SU-DHL-6 (cell line): ENCODE measurements at regions not wholly inside any gene's neighbourhood (a gene's known extent, or its start where the extent isn't known, plus 50 kb on each side); places are given as distances from the start of the nearest gene placed in this dataset.
A peak's percentile ranks its signal among the peaks of the same experiment; 100 is the strongest.

ENCODE experiments used
- H2AFZ ChIP-seq: fragments of 200-600 bp; sonication (generic); 2 replicates; pipeline ENCODE4 v1.6.1; 2014; ENCODE audit warnings: low read depth, mild to moderate bottlenecking, moderate library complexity, mixed read lengths, antibody characterized with exemption, low read length; ENCODE audit not compliant: severe bottlenecking
- H3F3A ChIP-seq: fragments of 200-600 bp; shearing (Covaris generic); 2 replicates; pipeline ENCODE4 v1.6.0; 2016; ENCODE audit warnings: antibody characterized with exemption, mild to moderate bottlenecking; ENCODE audit not compliant: insufficient read depth
- H3K27ac ChIP-seq: fragments of 200-600 bp; sonication (generic); 2 replicates; pipeline ENCODE4 v1.5.1; 2016; ENCODE audit warnings: low read depth, mild to moderate bottlenecking, low read length, moderate library complexity, mixed read lengths
- H3K27me3 ChIP-seq: fragments of 200-600 bp; sonication (generic), shearing (Covaris generic); 2 replicates; pipeline ENCODE4 v1.6.0; 2014; ENCODE audit warnings: mild to moderate bottlenecking, low read length
- H3K36me3 ChIP-seq: fragments of 200-600 bp; sonication (generic); 2 replicates; pipeline ENCODE4 v1.6.1; 2014; ENCODE audit warnings: mild to moderate bottlenecking, low read length, mixed read lengths
- H3K4me2 ChIP-seq: fragments of 300-600, 200-600 bp; shearing (Covaris generic), sonication (generic); 2 replicates; pipeline ENCODE4 v1.6.0; 2014; ENCODE audit warnings: low read length, low read depth, mild to moderate bottlenecking; ENCODE audit not compliant: poor library complexity, severe bottlenecking
- H3K4me3 ChIP-seq: fragments of 200-600 bp; sonication (generic); 2 replicates; pipeline ENCODE4 v1.5.1; 2014; ENCODE audit warnings: antibody characterized with exemption, low read length, mild to moderate bottlenecking, mixed read lengths; ENCODE audit not compliant: insufficient read depth, poor library complexity, severe bottlenecking
- H3K79me2 ChIP-seq: fragments of 200-600 bp; sonication (generic); 2 replicates; pipeline ENCODE4 v1.6.1; 2014; ENCODE audit warnings: mild to moderate bottlenecking, low read length, moderate library complexity; ENCODE audit not compliant: insufficient read depth
- H3K9ac ChIP-seq: fragments of 200-600 bp; sonication (generic); 2 replicates; pipeline ENCODE4 v1.7.0; 2014; ENCODE audit warnings: mild to moderate bottlenecking, low read length
- H3K9me2 ChIP-seq: fragments of 200-600 bp; sonication (generic); replicated peaks from 2 replicates; pipeline ENCODE4 v1.6.1; 2014; ENCODE audit warnings: low read length; ENCODE audit not compliant: insufficient read depth
- H3K9me3 ChIP-seq: fragments of 200-600 bp; sonication (generic); 2 replicates; pipeline ENCODE4 v1.6.1; 2014; ENCODE audit warnings: low read length, mixed read lengths; ENCODE audit not compliant: insufficient read depth
- H4K20me1 ChIP-seq: fragments of 200-600 bp; sonication (generic); 2 replicates; pipeline ENCODE4 v1.6.1; 2014; ENCODE audit warnings: low read depth, mild to moderate bottlenecking, antibody characterized with exemption, low read length, moderate library complexity, mixed read lengths
- EZH2phosphoT487 ChIP-seq: fragments of 200-600 bp; sonication (generic), shearing (Covaris generic); conservative IDR thresholded peaks from 2 replicates; pipeline ENCODE4 v1.6.1; 2018; ENCODE audit warnings: mild to moderate bottlenecking, antibody characterized with exemption, low read length, moderate library complexity, mixed read lengths
- TF ChIP-seq, protein P1 (sequence below): fragments of 200-600 bp; sonication (generic); IDR thresholded peaks from one replicate; pipeline ENCODE4 v1.5.1; 2017; ENCODE audit warnings: antibody characterized with exemption, mild to moderate bottlenecking, low read length, moderate library complexity; ENCODE audit not compliant: insufficient read depth, poor library complexity, severe bottlenecking

- Histone ChIP-seq H3K27me3 (no peaks in the 10 kb centered on the region), H2AFZ (no peak overlapping the region), H4K20me1 (no peaks in the 10 kb centered on the region), H3K4me3 (no peak overlapping the region), H3K79me2 (no peaks in the 10 kb centered on the region), H3K36me3 (peaks cover 7% of the 10 kb centered on the region; the same call in 1 of the 2 replicates), H3K4me2 (no peak overlapping the region), H3K9ac (no peak overlapping the region), H3K9me2 (no peaks in the 10 kb centered on the region), H3F3A (no peaks in the 10 kb centered on the region), H3K27ac (no peak overlapping the region), H3K9me3 (peaks cover 9% of the 10 kb centered on the region; the same call in 1 of the 2 replicates)
- no peak for TF ChIP-seq EZH2phosphoT487
- TF ChIP-seq, protein P1, sequence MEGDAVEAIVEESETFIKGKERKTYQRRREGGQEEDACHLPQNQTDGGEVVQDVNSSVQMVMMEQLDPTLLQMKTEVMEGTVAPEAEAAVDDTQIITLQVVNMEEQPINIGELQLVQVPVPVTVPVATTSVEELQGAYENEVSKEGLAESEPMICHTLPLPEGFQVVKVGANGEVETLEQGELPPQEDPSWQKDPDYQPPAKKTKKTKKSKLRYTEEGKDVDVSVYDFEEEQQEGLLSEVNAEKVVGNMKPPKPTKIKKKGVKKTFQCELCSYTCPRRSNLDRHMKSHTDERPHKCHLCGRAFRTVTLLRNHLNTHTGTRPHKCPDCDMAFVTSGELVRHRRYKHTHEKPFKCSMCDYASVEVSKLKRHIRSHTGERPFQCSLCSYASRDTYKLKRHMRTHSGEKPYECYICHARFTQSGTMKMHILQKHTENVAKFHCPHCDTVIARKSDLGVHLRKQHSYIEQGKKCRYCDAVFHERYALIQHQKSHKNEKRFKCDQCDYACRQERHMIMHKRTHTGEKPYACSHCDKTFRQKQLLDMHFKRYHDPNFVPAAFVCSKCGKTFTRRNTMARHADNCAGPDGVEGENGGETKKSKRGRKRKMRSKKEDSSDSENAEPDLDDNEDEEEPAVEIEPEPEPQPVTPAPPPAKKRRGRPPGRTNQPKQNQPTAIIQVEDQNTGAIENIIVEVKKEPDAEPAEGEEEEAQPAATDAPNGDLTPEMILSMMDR = no peak
These were observed 83.1 kb upstream of the TP63 start for GRCh38 chr3:189548053-189548452.

GRCh38 chr3:189551007-189551406 lies 80.2 kb upstream of the TP63 start:
- Histone ChIP-seq H3F3A (no peaks in the 10 kb centered on the region), H3K36me3 (peaks cover 7% of the 10 kb centered on the region; the same call in 1 of the 2 replicates), H3K9me3 (peaks cover 9% of the 10 kb centered on the region; the same call in 1 of the 2 replicates), H3K9ac (no peak overlapping the region), H3K9me2 (no peaks in the 10 kb centered on the region), H3K4me3 (no peak overlapping the region), H3K79me2 (no peaks in the 10 kb centered on the region), H3K27ac (no peak overlapping the region), H2AFZ (no peak overlapping the region), H4K20me1 (no peaks in the 10 kb centered on the region), H3K27me3 (no peaks in the 10 kb centered on the region), H3K4me2 (no peak overlapping the region)
- TF ChIP-seq, protein P1 = no peak
- no peak for TF ChIP-seq EZH2phosphoT487

DNA sequence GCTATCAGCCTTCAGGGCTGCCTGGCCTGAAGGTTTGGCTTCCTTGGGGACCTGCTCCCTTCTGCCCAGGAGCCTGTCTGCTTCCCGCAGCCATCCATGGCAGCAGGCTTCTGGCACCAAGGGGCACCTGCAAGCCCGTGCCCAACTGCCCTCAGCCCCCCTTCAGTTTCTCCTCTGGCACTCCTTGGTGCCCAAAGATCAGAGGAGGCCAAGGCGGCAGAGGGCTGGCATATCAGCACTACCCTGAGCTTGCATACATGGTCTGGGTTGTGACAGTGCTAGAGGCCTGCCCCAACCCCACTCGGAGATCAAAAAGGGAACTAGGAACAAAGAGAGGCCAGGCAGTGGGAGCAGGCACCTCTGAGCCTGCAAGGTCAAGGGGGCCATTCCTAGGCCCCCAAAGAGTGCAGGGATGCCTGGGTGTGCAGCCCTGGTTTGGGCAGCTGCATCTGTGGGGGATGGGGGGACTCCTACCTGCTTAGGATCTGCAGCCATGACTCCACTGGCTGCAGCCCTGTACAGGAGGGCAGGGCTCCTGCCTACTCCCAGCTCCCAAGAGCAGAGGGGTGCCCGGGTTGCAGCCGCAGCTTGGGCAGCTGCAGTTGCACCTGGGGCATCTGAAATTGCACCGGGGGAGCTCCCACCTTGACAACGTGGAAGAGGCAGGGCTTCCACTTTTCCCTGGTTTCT lies 76.2 kb upstream of the TP63 start:
- no peaks in the 10 kb centered on the region for H3K9me2 ChIP-seq
- TF ChIP-seq, protein P1 = no peak
- no peak for TF ChIP-seq EZH2phosphoT487
- no peaks in the 10 kb centered on the region for H3K79me2 ChIP-seq
- H3F3A ChIP-seq = no peaks in the 10 kb centered on the region
- H3K4me2 ChIP-seq = no peak overlapping the region
- no peak overlapping the region for H3K27ac ChIP-seq
- H3K9me3 ChIP-seq = no peaks in the 10 kb centered on the region
- H2AFZ ChIP-seq = peak overlapping the region; percentile 2
- no peak overlapping the region for H3K9ac ChIP-seq
- H3K4me3 ChIP-seq = no peak overlapping the region
- peaks cover 7% of the 10 kb centered on the region; the same call in 1 of the 2 replicates for H3K36me3 ChIP-seq
- no peaks in the 10 kb centered on the region for H3K27me3 ChIP-seq
- H4K20me1 ChIP-seq = no peaks in the 10 kb centered on the region
